ENCODE measurements at regions not wholly inside any gene's neighbourhood (a gene's known extent, or its start where the extent isn't known, plus 50 kb on each side); places are given as distances from the start of the nearest gene placed in this dataset.

- no peak for DNase-seq
Observed at GRCh38 chr11:112465433-112466024, 204.9 kb upstream of the PLET1 start.

GRCh38 chr11:112467721-112468120 is 207.1 kb upstream of the PLET1 start:
- DNase-seq = no peak

DNA sequence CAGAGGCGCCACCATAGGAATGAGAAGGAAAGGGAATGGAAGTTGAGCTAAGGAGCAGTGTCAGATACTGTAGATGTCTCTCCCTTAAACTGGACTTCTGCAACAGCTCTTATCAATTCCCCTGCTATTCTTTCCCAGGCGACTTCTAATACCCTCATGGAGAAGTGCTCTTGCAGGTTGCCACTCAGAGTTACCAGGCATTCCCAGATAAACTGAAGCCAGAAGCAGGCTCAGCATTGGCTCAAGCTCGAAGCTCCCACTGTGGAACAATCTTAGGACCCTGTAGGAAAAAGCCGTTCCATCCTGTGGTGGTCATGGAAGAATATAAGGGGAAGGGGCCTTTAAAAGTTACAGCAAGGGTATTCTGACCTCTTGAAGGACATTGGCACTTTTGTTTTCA is 208.7 kb upstream of the PLET1 start:
- no peak for DNase-seq

DNA sequence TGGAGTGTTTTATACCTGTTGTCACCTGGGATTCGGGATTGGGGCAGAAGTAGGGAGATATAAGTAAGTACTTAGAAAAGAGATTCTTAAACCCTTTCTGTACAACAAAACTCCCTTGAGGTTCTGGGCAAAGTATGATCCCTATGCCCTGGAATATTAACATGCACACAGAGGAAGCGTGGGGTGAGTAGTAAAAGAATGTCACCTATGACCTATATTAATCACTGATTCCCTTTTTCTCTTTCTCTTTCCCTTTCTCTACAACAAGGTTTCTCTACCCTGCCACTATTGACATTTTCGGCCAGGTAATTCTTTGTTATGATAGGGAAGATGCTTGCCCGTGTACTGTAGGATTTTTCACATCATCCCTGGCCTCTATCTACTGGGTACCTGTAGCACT is 209.7 kb upstream of the PLET1 start:
- no peak for DNase-seq

DNA sequence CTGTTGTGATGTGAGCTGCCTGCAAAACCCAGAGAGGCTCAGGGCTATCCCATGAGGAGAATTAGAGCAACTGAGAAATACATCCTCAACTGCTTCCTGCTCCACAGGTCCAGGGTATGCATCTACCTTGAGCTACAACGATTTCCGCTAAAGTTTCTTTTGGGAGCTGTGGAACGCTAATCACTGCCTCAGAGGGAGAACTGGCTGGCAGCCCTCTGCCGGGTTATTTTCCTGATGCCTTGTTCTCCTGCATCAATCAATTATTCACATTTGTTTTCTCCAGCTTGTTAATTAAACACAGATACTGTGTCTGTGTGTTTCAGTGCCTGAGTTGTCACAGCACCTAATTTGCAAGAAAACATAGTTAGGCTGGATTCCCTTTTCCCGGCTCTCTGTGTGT is 211.1 kb upstream of the PLET1 start:
- DNase-seq = no peak

DNA sequence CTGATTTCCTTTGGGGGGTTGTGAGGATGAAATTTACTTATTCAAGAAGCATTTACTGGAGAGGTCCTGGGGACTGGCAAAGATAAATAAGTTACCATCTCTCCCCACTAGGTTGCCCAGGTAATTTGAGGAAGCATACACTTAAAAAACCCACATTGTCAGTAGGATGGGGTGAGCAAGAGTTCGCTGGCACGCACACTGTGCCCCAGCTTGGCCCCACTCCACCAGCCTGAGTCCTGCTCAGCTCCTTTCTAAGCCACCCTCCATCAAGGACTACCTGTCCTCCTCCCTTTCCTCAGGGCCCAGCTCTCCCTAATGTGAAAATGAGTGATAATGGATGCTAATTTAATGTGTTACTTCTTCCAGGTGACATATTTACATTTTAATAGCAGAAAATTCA is 216.5 kb upstream of the PLET1 start:
- DNase-seq = no peak

DNA sequence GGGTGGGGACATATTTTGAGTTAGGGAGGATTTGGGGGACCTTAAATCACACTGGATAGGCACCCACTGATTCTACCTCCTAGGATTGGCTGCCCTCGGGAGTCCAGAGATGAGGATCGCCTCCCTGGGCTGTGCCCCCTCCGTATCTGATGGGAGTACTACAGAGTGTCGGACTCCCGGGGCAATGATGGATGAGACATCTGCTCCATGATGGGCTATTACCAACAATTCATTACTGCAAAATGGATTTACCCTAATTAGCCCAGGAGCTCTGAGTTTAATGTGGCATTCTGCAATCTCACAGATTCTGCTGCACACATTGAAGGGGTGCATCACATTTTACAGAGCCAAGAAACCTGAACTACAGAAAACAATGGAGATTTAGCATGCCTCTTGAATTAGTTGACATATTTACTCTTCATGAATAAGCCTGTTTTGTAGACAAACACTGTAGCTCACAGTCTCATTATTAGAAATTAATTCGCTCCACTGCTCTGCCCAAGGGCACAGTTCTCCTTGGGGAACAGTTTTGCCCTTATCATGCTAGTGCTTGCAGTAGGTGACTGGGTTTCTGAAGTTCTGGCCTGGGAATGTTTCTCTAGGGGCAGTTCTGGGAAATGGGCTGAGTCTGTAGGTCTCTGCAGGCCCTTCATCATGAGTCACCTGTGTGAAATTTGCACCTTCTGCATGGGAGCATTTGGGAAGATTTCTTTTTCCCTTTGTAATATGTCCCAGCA is 217.1 kb upstream of the PLET1 start:
- DNase-seq = no peak

GRCh38 chr11:112478806-112479205 is 218.1 kb upstream of the PLET1 start:
- no peak for DNase-seq

DNA sequence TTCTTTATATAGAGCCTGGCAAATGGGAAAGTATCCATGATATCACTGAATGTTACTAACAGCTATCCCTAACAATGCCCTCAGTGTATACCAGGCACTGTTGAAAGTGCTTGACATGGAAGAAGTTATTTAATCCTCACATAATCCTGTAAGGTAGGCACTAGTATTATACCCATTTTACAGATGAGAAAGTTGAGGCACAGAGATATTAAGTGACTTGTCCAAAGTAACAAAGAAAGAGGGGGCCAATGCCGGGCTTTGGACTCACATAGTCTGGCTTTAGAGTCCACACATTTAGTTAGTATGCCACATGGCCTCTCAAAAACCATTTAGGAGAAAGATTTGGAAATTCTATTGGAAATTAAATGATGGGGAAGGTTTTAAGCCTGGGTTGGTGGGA is 220.8 kb upstream of the PLET1 start:
- no peak for DNase-seq

GRCh38 chr11:112481893-112482292 is 221.2 kb upstream of the PLET1 start:
- DNase-seq = no peak

GRCh38 chr11:112485280-112485679 is 224.6 kb upstream of the PLET1 start:
- DNase-seq = no peak

GRCh38 chr11:112497826-112498225 is 237.2 kb upstream of the PLET1 start:
- DNase-seq = no peak

GRCh38 chr11:112498701-112499100 is 238.0 kb upstream of the PLET1 start:
- no peak for DNase-seq

GRCh38 chr11:112499153-112499880 is 238.7 kb upstream of the PLET1 start:
- DNase-seq = no peak

DNA sequence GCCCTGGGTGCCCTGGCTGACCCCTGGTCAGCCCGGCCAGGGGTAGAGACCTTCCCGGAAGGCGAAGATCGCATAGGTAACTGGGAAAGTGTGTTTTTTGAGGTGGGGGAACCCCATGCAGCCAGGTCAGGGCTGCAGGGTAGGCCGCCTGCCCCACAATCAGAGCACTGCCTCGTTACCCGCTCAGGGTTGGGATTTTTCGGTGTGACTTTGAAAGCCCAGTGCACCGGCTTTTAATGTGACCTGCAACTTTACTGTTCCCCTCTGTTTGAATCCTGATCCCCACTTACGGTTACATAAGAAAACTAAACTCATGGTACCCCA is 239.2 kb upstream of the PLET1 start:
- DNase-seq = no peak

GRCh38 chr11:112503410-112503809 is 242.8 kb upstream of the PLET1 start:
- no peak for DNase-seq

DNA sequence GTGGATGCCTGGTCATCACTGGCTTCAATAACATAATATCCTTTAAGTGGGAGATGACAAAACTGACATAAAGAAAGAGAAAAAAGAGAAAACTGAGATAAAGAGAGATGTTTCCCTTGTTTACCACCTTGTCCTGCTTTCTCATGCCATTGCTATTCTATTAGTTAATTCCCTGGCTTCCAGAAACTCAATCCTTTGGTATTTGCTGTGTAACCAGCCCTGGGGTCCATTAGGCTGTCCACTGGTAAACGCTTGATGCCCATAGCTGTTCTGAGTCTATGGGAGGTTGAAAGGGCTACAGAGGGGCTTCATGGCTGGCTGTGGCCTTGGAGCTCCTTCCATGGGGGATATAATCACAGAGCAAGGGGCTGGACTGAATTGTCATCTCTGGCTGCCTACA is 243.4 kb upstream of the PLET1 start:
- DNase-seq = no peak

GRCh38 chr11:112506852-112507251 is 246.2 kb upstream of the PLET1 start:
- no peak for DNase-seq

- DNase-seq = no peak
Observed at GRCh38 chr11:112507281-112507680, 246.6 kb upstream of the PLET1 start.

GRCh38 chr11:112508750-112509149 is 248.1 kb upstream of the PLET1 start:
- no peak for DNase-seq

DNA sequence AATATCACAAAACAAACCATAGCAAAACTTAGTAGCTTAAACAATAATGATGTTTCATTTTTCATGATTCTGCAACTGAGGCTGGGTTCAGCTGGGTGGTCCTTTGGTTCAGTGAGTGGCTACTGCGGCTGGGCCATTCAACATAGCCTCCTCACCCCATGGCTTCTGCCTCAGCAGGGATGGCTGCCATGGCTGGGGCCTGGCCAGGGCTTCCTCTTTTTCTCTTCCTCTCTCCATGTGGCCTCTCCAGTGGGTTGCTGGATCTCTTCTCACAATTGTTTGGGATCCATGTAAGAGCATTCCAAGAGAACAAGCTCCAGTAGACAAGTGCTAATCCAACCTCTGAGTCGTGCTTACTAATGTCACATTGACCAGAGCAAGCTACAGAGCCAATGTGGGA is 248.6 kb upstream of the PLET1 start:
- no peak for DNase-seq

DNA sequence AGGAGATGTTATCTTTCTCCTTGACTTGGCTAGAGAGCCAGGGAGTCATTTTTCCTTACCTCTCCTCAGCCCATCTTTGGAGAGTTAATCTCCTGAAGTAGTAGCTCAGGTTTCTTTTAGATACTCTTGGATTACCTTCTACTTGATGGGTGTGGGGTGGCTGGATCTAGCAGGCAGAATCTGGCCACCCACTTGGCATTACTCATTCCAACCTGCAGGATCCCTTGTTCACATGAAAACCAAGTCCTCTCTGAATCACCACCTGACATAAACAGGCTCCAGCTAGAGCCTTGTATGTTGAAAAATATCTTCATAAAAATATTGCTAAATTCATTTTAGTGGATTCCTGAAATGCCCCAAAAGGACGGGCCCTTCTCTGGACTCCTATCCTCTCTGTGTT is 250.6 kb upstream of the PLET1 start:
- DNase-seq = peak; percentile 3

- DNase-seq = no peak
Observed at GRCh38 chr11:112511911-112512310, 251.3 kb upstream of the PLET1 start.

DNA sequence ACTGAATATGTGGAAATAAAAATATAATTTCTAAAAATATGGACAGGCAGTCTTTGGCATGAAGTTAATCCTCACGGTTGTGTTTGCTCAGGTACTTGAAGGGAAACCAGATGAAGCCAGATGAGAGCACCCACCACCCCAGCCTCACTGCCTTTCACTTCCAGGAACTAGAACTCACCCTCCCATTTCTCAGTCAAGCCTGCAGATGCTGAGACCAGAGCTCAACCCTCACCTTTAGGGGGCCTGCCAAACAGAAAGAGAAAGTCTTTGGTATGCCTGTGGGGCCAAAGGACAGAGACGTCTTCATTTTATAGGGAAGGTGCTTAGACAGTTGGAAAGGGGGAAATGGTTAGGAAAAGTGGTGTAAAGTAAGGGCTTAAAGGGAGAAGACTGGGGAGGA is 252.8 kb upstream of the PLET1 start:
- no peak for DNase-seq

Measured in occipital lobe (tissue), 1 donor.